22Rv1 (cell line): ENCODE measurements at regions not wholly inside any gene's neighbourhood (a gene's known extent, or its start where the extent isn't known, plus 50 kb on each side); places are given as distances from the start of the nearest gene placed in this dataset.

ENCODE experiments used
- ZFX ChIP-seq: fragments of 450-650 bp; IDR thresholded peaks from 2 replicates; pipeline ENCODE4 v1.6.1; 2017; ENCODE audit warnings: antibody characterized with exemption, borderline replicate concordance
- TF ChIP-seq, protein P1 (sequence below): fragments of 450-650 bp; IDR thresholded peaks from 2 replicates; pipeline ENCODE4 v1.5.1; 2017; ENCODE audit warnings: mild to moderate bottlenecking

DNA sequence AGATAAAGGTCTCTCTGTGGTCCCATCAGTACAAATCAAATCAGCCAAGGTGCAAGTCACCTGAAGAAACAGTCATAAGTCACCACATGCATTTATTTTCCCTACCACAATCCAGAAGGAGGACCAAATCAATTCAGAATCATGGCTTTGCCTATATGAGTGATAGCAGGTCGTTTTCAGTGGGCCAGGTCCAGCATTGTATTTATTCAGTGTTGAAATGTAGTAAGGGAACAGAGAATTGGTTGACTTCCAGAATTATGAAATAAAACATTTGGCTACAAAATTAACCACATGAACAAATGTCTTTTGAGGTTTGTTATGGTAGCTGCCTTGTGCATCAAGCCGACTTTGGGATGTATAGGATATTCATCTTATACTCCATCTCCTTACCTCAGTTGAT, 88.4 kb downstream of the POLR1F start:
- TF ChIP-seq, protein P1, sequence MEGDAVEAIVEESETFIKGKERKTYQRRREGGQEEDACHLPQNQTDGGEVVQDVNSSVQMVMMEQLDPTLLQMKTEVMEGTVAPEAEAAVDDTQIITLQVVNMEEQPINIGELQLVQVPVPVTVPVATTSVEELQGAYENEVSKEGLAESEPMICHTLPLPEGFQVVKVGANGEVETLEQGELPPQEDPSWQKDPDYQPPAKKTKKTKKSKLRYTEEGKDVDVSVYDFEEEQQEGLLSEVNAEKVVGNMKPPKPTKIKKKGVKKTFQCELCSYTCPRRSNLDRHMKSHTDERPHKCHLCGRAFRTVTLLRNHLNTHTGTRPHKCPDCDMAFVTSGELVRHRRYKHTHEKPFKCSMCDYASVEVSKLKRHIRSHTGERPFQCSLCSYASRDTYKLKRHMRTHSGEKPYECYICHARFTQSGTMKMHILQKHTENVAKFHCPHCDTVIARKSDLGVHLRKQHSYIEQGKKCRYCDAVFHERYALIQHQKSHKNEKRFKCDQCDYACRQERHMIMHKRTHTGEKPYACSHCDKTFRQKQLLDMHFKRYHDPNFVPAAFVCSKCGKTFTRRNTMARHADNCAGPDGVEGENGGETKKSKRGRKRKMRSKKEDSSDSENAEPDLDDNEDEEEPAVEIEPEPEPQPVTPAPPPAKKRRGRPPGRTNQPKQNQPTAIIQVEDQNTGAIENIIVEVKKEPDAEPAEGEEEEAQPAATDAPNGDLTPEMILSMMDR, result no peak
- TF ChIP-seq ZFX, result no peak
